Esophagus squamous epithelium (tissue), 4 donors: ENCODE measurements at regions not wholly inside any gene's neighbourhood (a gene's known extent, or its start where the extent isn't known, plus 50 kb on each side); places are given as distances from the start of the nearest gene placed in this dataset.

ENCODE experiments used
- POLR2A ChIP-seq, 4 donors: fragments of 450-650 bp; IDR thresholded peaks; one replicate each; pipeline ENCODE4 v1.6.1; 2017; ENCODE audit warnings: antibody characterized with exemption in 4 of 4, mild to moderate bottlenecking in 4 of 4, moderate library complexity in 3 of 4
- TF ChIP-seq, protein P1 (sequence below), 6 experiments: fragments of 450-650 bp in 4 of 6; fragments of 200-600 bp in 2 of 6; sonication (generic) in 2 of 6; IDR thresholded peaks; one replicate each; pipeline ENCODE4 v1.5.1; 2016 to 2019; ENCODE audit warnings: antibody characterized with exemption in 6 of 6, mild to moderate bottlenecking in 4 of 6, moderate library complexity in 4 of 6

DNA sequence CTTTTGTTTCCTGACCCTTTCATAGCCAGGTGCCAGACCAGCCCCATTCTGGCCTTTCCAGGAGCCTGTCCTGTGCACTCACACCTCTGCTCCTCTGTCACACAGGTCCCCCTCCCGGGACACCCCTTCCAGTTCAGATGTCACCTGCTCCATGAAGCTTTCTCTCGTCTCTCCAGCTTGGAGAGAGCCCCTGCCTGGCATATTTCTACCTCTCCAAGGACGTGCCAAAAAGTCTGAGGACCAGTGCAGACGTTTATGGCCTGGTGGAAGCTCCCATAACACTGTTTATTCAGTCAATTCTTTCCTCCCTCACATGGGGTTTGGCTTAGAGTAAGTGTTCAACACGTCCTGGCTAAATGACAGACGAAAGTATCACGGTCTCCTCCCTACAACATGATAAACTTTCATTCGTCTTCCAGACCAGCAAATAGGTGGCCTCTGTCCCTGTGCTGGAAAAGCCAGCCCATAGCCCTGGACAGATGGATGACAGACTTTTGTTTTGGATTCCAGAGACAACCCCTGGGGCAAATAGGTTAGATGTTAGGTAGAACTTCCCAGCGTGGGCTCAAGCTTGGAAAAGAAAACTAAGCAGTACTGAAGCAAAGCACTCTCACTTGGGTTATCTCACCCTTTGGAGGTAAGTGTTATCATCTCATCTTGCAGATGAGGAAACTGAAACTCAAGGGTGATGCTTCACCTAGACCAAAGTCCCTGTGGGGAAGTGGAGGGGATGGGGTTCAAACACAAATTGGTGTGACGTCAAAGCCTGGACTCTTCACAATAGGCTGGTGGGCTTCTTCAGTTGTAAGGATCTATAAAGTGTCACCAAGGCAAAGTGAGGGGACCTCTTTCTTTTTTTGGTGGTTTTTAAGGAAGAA is 52.9 kb upstream of the ECE1 start:
- no peak for TF ChIP-seq POLR2A (IDR thresholded peaks at IDR 0.05)
- TF ChIP-seq, protein P1, sequence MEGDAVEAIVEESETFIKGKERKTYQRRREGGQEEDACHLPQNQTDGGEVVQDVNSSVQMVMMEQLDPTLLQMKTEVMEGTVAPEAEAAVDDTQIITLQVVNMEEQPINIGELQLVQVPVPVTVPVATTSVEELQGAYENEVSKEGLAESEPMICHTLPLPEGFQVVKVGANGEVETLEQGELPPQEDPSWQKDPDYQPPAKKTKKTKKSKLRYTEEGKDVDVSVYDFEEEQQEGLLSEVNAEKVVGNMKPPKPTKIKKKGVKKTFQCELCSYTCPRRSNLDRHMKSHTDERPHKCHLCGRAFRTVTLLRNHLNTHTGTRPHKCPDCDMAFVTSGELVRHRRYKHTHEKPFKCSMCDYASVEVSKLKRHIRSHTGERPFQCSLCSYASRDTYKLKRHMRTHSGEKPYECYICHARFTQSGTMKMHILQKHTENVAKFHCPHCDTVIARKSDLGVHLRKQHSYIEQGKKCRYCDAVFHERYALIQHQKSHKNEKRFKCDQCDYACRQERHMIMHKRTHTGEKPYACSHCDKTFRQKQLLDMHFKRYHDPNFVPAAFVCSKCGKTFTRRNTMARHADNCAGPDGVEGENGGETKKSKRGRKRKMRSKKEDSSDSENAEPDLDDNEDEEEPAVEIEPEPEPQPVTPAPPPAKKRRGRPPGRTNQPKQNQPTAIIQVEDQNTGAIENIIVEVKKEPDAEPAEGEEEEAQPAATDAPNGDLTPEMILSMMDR (IDR thresholded peaks at IDR 0.05) = no peak
